ENCODE measurements at regions not wholly inside any gene's neighbourhood (a gene's known extent, or its start where the extent isn't known, plus 50 kb on each side); places are given as distances from the start of the nearest gene placed in this dataset.

DNA sequence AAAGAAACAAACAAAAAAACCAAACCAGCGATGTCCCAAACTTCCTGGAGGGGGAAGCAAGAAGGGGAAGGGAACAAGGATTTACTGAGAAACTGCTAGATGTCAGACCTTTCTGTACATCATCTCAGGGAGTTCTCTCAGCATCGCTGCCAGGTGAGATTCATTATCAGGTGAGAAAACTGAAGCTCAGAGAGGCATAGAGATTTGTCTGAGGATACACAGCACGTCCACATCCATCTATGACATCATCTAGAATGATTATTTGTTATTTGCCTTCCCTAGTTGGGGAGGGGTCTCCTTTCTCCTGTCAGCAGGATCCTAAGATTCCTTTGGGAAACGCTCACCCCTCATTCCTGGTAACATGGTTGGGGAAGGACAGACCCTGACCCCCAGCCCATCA, 57.1 kb upstream of the LINGO1 start:
- no peak for DNase-seq (ENCODE audit: low read depth)
- H3K4me3 ChIP-seq (ENCODE audit: low read length), result no peak overlapping the region
- TF ChIP-seq, protein P1, sequence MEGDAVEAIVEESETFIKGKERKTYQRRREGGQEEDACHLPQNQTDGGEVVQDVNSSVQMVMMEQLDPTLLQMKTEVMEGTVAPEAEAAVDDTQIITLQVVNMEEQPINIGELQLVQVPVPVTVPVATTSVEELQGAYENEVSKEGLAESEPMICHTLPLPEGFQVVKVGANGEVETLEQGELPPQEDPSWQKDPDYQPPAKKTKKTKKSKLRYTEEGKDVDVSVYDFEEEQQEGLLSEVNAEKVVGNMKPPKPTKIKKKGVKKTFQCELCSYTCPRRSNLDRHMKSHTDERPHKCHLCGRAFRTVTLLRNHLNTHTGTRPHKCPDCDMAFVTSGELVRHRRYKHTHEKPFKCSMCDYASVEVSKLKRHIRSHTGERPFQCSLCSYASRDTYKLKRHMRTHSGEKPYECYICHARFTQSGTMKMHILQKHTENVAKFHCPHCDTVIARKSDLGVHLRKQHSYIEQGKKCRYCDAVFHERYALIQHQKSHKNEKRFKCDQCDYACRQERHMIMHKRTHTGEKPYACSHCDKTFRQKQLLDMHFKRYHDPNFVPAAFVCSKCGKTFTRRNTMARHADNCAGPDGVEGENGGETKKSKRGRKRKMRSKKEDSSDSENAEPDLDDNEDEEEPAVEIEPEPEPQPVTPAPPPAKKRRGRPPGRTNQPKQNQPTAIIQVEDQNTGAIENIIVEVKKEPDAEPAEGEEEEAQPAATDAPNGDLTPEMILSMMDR (IDR thresholded peaks at IDR 0.05; ENCODE audit: insufficient read depth, low read depth, low read length, missing control alignments), result no peak

DNA sequence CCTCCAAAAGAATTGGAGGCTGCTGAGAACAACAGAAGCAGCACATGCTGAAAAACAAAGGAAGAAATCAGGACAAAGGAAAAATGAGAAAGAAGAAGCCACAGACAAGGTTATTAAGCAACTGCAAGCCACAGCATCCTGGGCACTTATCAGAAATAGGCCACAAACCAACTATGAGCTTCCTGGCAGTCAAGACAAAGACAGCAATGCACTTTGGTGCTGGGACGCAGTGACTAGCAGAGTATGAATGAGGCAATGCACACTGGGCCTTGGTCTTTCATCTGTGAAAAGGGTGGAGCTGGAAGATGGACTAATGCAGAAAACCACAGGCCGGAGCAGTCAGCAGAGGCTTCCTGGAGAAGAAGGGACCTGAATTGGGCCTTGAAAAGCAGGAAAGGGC, 56.0 kb upstream of the LINGO1 start:
- H3K4me3 ChIP-seq (ENCODE audit: low read length), result no peak overlapping the region
- DNase-seq (ENCODE audit: low read depth), result no peak
- TF ChIP-seq, protein P1 (IDR thresholded peaks at IDR 0.05; ENCODE audit: insufficient read depth, low read depth, low read length, missing control alignments), result no peak

GRCh38 chr15:77688266-77688665, 55.6 kb upstream of the LINGO1 start:
- no peak overlapping the region for H3K4me3 ChIP-seq (ENCODE audit: low read length)
- no peak for DNase-seq (ENCODE audit: low read depth)
- TF ChIP-seq, protein P1 (IDR thresholded peaks at IDR 0.05; ENCODE audit: insufficient read depth, low read depth, low read length, missing control alignments), result no peak

DNA sequence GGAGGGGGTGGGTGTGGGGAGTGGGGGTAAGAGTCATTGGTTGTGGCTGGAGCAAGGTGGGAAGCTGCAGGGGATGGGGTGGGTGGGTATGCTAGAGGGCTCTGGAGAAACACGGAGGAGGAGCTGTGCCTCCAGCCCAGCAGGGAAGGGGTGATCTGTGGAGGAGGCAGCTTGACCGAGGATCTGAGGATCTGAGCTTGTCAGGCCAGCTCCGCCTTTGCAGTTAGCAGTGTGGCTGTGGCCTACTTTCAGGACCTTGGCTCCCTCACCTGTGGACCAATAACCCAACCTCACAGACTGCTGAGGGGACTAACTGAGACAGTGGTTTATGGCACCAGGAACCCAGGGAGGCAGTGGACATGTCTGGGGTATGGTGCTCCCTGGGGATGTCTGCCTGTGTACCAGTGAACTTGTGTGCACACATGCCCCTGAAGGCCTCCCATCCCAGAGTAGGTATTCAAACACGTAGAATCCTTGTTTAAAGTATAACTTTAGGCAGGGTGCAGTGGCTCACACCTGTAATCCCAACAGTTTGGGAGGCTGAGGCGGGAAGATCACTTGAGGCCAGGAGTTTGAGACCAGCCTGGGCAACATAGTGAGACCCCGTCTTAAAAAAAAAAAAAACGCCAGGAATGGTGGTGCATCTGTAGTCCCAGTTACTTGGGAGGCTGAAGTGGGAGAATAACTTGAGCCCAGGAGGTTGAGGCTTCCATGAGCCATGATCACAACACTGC, 52.5 kb upstream of the LINGO1 start:
- no peak overlapping the region for H3K4me3 ChIP-seq (ENCODE audit: low read length)
- TF ChIP-seq, protein P1 (IDR thresholded peaks at IDR 0.05; ENCODE audit: insufficient read depth, low read depth, low read length, missing control alignments), result no peak
- DNase-seq (ENCODE audit: low read depth), result no peak

- TF ChIP-seq, protein P1 (IDR thresholded peaks at IDR 0.05; ENCODE audit: insufficient read depth, low read depth, low read length, missing control alignments), result no peak
- H3K4me3 ChIP-seq (ENCODE audit: low read length), result no peak overlapping the region
- DNase-seq (ENCODE audit: low read depth), result no peak
Observed at GRCh38 chr15:77684341-77685081, 51.8 kb upstream of the LINGO1 start.

DNA sequence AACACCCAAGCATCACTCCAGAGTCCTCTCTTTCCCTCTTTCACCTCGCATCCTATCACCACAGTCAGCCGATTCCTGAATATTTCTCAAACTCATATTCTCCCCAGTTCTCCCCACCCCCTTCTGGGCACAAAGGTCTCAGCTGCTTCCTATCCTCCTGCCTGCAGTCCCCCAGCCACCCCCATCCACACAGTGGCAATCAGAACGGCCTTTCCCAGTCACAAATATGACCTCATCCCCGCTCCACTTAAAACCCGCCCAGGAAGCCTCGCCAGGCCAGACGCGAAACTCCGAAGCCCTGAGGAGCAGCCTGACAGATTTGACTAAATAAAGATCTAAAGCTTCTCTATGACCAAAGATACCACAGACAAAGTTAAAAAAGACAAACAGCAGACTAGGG, 49.9 kb upstream of the LINGO1 start:
- DNase-seq (ENCODE audit: low read depth), result no peak
- TF ChIP-seq, protein P1 (IDR thresholded peaks at IDR 0.05; ENCODE audit: insufficient read depth, low read depth, low read length, missing control alignments), result no peak
- no peak overlapping the region for H3K4me3 ChIP-seq (ENCODE audit: low read length)

Data from epithelial cell of esophagus (primary cell).